A549 (cell line): ENCODE measurements at regions not wholly inside any gene's neighbourhood (a gene's known extent, or its start where the extent isn't known, plus 50 kb on each side); places are given as distances from the start of the nearest gene placed in this dataset.

Experiments used
- CTCF ChIP-seq: fragments of >200 bp; sonication (Bioruptor Twin); formaldehyde crosslinking; IDR thresholded peaks from 3 replicates; pipeline ENCODE4 v1.5.1; 2016
- JUNB ChIP-seq: fragments of >200 bp; sonication (Bioruptor Twin); formaldehyde crosslinking; IDR thresholded peaks from 2 replicates; pipeline ENCODE4 v1.6.1; 2016

DNA sequence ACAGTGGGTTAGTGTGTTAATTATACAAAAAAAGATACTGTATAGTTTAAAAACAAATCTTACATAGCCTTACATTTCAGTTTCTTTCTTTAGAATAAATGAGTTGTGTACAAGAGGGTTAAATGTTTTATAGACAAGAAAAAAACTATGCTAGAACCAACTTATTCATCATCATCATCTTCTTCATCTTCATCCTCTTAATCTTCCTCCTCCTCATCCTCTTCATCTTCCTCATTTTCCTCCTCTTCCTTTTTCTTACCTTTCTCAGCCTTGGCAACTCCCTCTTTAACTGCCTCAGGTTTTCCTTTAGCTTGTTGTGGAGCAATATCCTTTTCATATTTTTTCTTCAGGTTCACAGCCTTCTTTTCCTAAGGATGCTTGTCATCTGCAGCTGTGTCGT lies 53.7 kb downstream of the RPS12 start:
- no peak for TF ChIP-seq JUNB
- TF ChIP-seq CTCF = no peak
